HEK293T (cell line): ENCODE measurements at regions not wholly inside any gene's neighbourhood (a gene's known extent, or its start where the extent isn't known, plus 50 kb on each side); places are given as distances from the start of the nearest gene placed in this dataset.

Experiments used
- ARNT ChIP-seq: fragments of 450-650 bp; IDR thresholded peaks from 2 replicates; pipeline ENCODE4 v1.6.1; 2017; ENCODE audit warnings: mild to moderate bottlenecking
- BHLHE40 ChIP-seq: fragments of 450-650 bp; IDR thresholded peaks from 2 replicates; pipeline ENCODE4 v1.6.1; 2016; ENCODE audit warnings: mild to moderate bottlenecking, moderate library complexity, borderline replicate concordance
- CTBP1 ChIP-seq: fragments of 450-650 bp; IDR thresholded peaks from 2 replicates; pipeline ENCODE4 v1.6.1; 2016; ENCODE audit warnings: borderline replicate concordance
- ELF4 ChIP-seq: fragments of 450-650 bp; IDR thresholded peaks from 2 replicates; pipeline ENCODE4 v1.6.1; 2017; ENCODE audit warnings: antibody characterized with exemption
- FOXA1 ChIP-seq: fragments of 450-650 bp; IDR thresholded peaks from 2 replicates; pipeline ENCODE4 v1.6.1; 2016; ENCODE audit warnings: mild to moderate bottlenecking
- FOXK2 ChIP-seq: fragments of 450-650 bp; IDR thresholded peaks from 2 replicates; pipeline ENCODE4 v1.6.1; 2016; ENCODE audit warnings: mild to moderate bottlenecking
- FOXM1 ChIP-seq: fragments of 450-650 bp; IDR thresholded peaks from 2 replicates; pipeline ENCODE4 v1.6.1; 2017; ENCODE audit warnings: mild to moderate bottlenecking, borderline replicate concordance
- HDGF ChIP-seq: fragments of 450-650 bp; IDR thresholded peaks from 2 replicates; pipeline ENCODE4 v1.6.1; 2017; ENCODE audit warnings: antibody characterized with exemption, borderline replicate concordance
- L3MBTL2 ChIP-seq: fragments of 450-650 bp; conservative IDR thresholded peaks from 2 replicates; pipeline ENCODE4 v1.6.1; 2016; ENCODE audit warnings: mild to moderate bottlenecking
- LEF1 ChIP-seq: fragments of 450-650 bp; IDR thresholded peaks from 2 replicates; pipeline ENCODE4 v1.6.1; 2017; ENCODE audit warnings: mild to moderate bottlenecking, borderline replicate concordance
- SP1 ChIP-seq: fragments of 450-650 bp; IDR thresholded peaks from 2 replicates; pipeline ENCODE4 v1.6.1; 2017
- TARDBP ChIP-seq: fragments of 450-650 bp; IDR thresholded peaks from 2 replicates; pipeline ENCODE4 v1.6.1; 2016
- ZNF384 ChIP-seq: fragments of 450-650 bp; IDR thresholded peaks from 2 replicates; pipeline ENCODE4 v1.6.1; 2016

DNA sequence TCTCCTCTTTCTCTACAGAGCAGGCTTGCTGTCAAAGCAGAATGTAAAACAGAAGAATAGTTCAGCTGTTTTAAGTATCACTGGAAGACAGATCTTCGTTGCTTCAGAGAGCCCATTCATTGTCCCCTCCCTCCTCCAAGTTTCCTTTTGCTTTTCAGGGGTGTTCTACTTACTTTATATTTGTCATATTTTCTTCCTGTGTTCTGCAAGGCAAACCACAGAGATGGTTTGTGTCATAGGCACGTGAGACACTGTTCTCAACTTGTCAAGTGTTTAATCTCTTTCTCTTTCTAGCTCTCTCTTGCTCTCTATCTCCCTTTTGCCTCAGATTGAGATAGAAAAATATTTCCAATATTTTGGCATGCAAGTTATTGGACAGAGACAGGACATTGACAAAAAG, 228.9 kb upstream of the DEFB112 start:
- no peak for TF ChIP-seq ELF4
- TF ChIP-seq L3MBTL2 = no peak
- TF ChIP-seq SP1 = no peak
- no peak for TF ChIP-seq FOXA1
- TF ChIP-seq BHLHE40 = no peak
- no peak for TF ChIP-seq TARDBP
- no peak for TF ChIP-seq FOXM1
- no peak for TF ChIP-seq CTBP1
- no peak for TF ChIP-seq FOXK2
- no peak for TF ChIP-seq HDGF
- TF ChIP-seq ZNF384 = no peak
- TF ChIP-seq LEF1 = no peak
- TF ChIP-seq ARNT = no peak
